GM12878 (cell line): ENCODE measurements at regions not wholly inside any gene's neighbourhood (a gene's known extent, or its start where the extent isn't known, plus 50 kb on each side); places are given as distances from the start of the nearest gene placed in this dataset.

Experiments used
- ATAC-seq: fragments of 200-7000 bp; cut with Tn5 transposase; 3 replicates; pipeline ENCODE4 v1.9.1; 2020; ENCODE audit warnings: mild to moderate bottlenecking, moderate library complexity
- BruUV-seq: library from RNA; stranded (reverse); fragments of 400-500 nt; replicated peaks from 2 replicates; lab custom pipeline; 2021; lab: Mats Ljungman, UMichigan
- CTCF ChIA-PET: fragments of 300-600 bp; sonication (Branson Sonifier 250); formaldehyde crosslinking; extraction: SDS; loops from one replicate; lab custom pipeline; 2021; ENCODE audit warnings: inconsistent platforms; lab: Yijun Ruan, JAX
- POLR2A ChIA-PET: fragments of 350-600 bp; formaldehyde crosslinking; extraction: SDS; loops from one replicate; lab custom pipeline; 2021; ENCODE audit warnings: inconsistent platforms; lab: Charles Lee
- RAD21 ChIA-PET: fragments of 300-600 bp; sonication (Branson Sonifier 250); formaldehyde crosslinking; loops from one replicate; lab custom pipeline; 2023; ENCODE audit warnings: antibody characterized with exemption; ENCODE audit not compliant: unreplicated experiment; lab: Charles Lee
- SMC1A ChIA-PET: fragments of 300-600 bp; sonication (Branson Sonifier 250); formaldehyde crosslinking; loops from one replicate; lab custom pipeline; 2023; ENCODE audit not compliant: unreplicated experiment, uncharacterized antibody; lab: Charles Lee
- DNase-seq: peaks from one replicate; pipeline ENCODE4 v3.0.0-alpha.2; 2011; ENCODE audit warnings: low read depth, low spot score
- FAIRE-seq: peaks from 3 replicates; lab custom pipeline; 2011; peaks lifted over from hg19 to GRCh38; lab: Jason Lieb, UNC
- H2AFZ ChIP-seq: 2 replicates; pipeline ENCODE4 v1.6.0; 2011; ENCODE audit warnings: low read depth, low read length, control low read depth; ENCODE audit not compliant: control insufficient read depth
- H3K27ac ChIP-seq: 2 replicates; pipeline ENCODE4 v1.5.1; 2011; ENCODE audit warnings: control low read depth; ENCODE audit not compliant: control insufficient read depth, insufficient read depth
- H3K27me3 ChIP-seq, 2 experiments: replicated peaks in 1 of 2; 2 replicates each; pipeline versions ENCODE4 v1.6.0 to v1.6.1; 2011; ENCODE audit warnings: low read length in 1 of 2; ENCODE audit not compliant: control insufficient read depth in 2 of 2, insufficient read depth in 2 of 2
- H3K36me3 ChIP-seq, 2 experiments: 2 replicates each; pipeline ENCODE4 v1.5.1; 2011; ENCODE audit warnings: low read length in 1 of 2; ENCODE audit not compliant: control insufficient read depth in 2 of 2, insufficient read depth in 2 of 2
- H3K4me1 ChIP-seq: 2 replicates; pipeline ENCODE4 v1.6.1; 2011; ENCODE audit warnings: mild to moderate bottlenecking, low read length, moderate library complexity, mixed read lengths; ENCODE audit not compliant: control insufficient read depth, insufficient read depth
- H3K4me2 ChIP-seq: 2 replicates; pipeline ENCODE4 v1.6.0; 2011; ENCODE audit warnings: control low read depth; ENCODE audit not compliant: control insufficient read depth, insufficient read depth
- H3K4me3 ChIP-seq: fragments of 200-600 bp; sonication (generic); 2 replicates; pipeline ENCODE4 v1.5.1; 2016
- H3K79me2 ChIP-seq: 2 replicates; pipeline ENCODE4 v1.6.0; 2011; ENCODE audit warnings: low read length; ENCODE audit not compliant: control insufficient read depth, insufficient read depth
- H3K9ac ChIP-seq: 2 replicates; pipeline ENCODE4 v1.8.0; 2011; ENCODE audit warnings: low read length, control low read depth, mixed read lengths; ENCODE audit not compliant: control insufficient read depth, insufficient read depth
- H3K9me3 ChIP-seq: replicated peaks from 3 replicates; pipeline ENCODE4 v1.5.1; 2011; ENCODE audit warnings: mild to moderate bottlenecking, low read length; ENCODE audit not compliant: control insufficient read depth, insufficient read depth
- H4K20me1 ChIP-seq: 2 replicates; pipeline ENCODE4 v1.6.0; 2011; ENCODE audit not compliant: control insufficient read depth, insufficient read depth
- BRCA1 ChIP-seq: IDR thresholded peaks from 2 replicates; pipeline ENCODE4 v1.6.1; 2011; ENCODE audit warnings: low read depth, low read length, improper control_type of control experiment
- CHD1 ChIP-seq: IDR thresholded peaks from 2 replicates; pipeline ENCODE4 v1.6.1; 2012; ENCODE audit warnings: low read depth, low read length, improper control_type of control experiment
- EP300 ChIP-seq, 2 experiments: fragments of 150-350 bp in 1 of 2; IDR thresholded peaks; 2 replicates each; pipeline ENCODE4 v1.6.1; 2011 to 2012; ENCODE audit warnings: low read depth in 2 of 2, low read length in 2 of 2, borderline replicate concordance in 1 of 2, improper control_type of control experiment in 1 of 2, inconsistent platforms in 1 of 2; ENCODE audit not compliant: control insufficient read depth in 1 of 2
- EZH2 ChIP-seq: IDR thresholded peaks from 2 replicates; pipeline ENCODE4 v1.6.1; 2012; ENCODE audit warnings: low read depth, mild to moderate bottlenecking, control low read depth, inconsistent platforms, low read length, borderline replicate concordance; ENCODE audit not compliant: control insufficient read depth
- GABPA ChIP-seq: IDR thresholded peaks from 2 replicates; pipeline ENCODE4 v1.6.1; 2014; ENCODE audit warnings: antibody characterized with exemption, low read depth, mild to moderate bottlenecking, inconsistent platforms
- IRF3 ChIP-seq: fragments of 450-650 bp; IDR thresholded peaks from 2 replicates; pipeline ENCODE4 v1.6.1; 2014; ENCODE audit warnings: mild to moderate bottlenecking
- KLF5 ChIP-seq: fragments of 450-650 bp; IDR thresholded peaks from 2 replicates; pipeline ENCODE4 v1.6.1; 2014; ENCODE audit warnings: mild to moderate bottlenecking; ENCODE audit not compliant: partially characterized antibody
- MYB ChIP-seq: fragments of 150-350 bp; IDR thresholded peaks from 2 replicates; pipeline ENCODE4 v1.6.1; 2014; ENCODE audit warnings: mild to moderate bottlenecking, low read depth, low read length, borderline replicate concordance
- NBN ChIP-seq: fragments of 450-650 bp; IDR thresholded peaks from 2 replicates; pipeline ENCODE4 v1.6.1; 2016
- RELA ChIP-seq: fragments of 450-650 bp; IDR thresholded peaks from 2 replicates; pipeline ENCODE4 v1.8.0; 2014; ENCODE audit warnings: borderline replicate concordance; ENCODE audit not compliant: partially characterized antibody
- TBL1XR1 ChIP-seq: IDR thresholded peaks from 2 replicates; pipeline ENCODE4 v1.6.1; 2012; ENCODE audit warnings: low read depth, low read length, improper control_type of control experiment
- TCF12 ChIP-seq: IDR thresholded peaks from 2 replicates; pipeline ENCODE4 v1.6.1; 2011; ENCODE audit warnings: low read depth, mild to moderate bottlenecking, low read length
- TCF3 ChIP-seq: IDR thresholded peaks from 2 replicates; pipeline ENCODE4 v1.6.1; 2012; ENCODE audit warnings: low read depth, mild to moderate bottlenecking, low read length, borderline replicate concordance; ENCODE audit not compliant: insufficient read depth
- WGBS: methylation state at CpG from one replicate; pipeline ENCODE4 v1.1.6; 2016; ENCODE audit warnings: low lambda C conversion rate; ENCODE audit not compliant: insufficient replicate concordance, insufficient coverage; ENCODE audit errors: missing lambda C conversion rate; 5-methylcytosine and 5-hydroxymethylcytosine counted together
- in situ Hi-C: fragments of 300-500 bp; cut with MboI; formaldehyde crosslinking; loops from 9 replicates; pipeline ENCODE4 v1.14.3; 2018; ENCODE audit warnings: mixed read lengths
- intact Hi-C: fragments of 100-400 bp; cut with micrococcal nuclease; formaldehyde crosslinking; loops from one replicate; pipeline ENCODE4 v1.14.2; 2022; ENCODE audit not compliant: unreplicated experiment
- TF ChIP-seq, protein P1 (sequence below): IDR thresholded peaks from 2 replicates; pipeline ENCODE4 v1.6.1; 2012; ENCODE audit warnings: low read length, inconsistent platforms
- TF ChIP-seq, protein P2 (sequence below): fragments of 450-650 bp; IDR thresholded peaks from 2 replicates; pipeline ENCODE4 v1.6.1; 2016; ENCODE audit warnings: mild to moderate bottlenecking
- TF ChIP-seq, protein P3 (sequence below): fragments of 150-350 bp; IDR thresholded peaks from 2 replicates; pipeline ENCODE4 v1.6.1; 2016; ENCODE audit warnings: low read depth, low read length

GRCh38 chr7:88540012-88540411 lies 219.5 kb upstream of the ZNF804B start (continued):
- no peak for TF ChIP-seq TCF3
- no peak for TF ChIP-seq EP300 (IDR thresholded peaks at IDR 0.05; ENCODE audit: borderline replicate concordance in 1 of 2, control insufficient read depth in 1 of 2, low read depth in 2 of 2, low read length in 2 of 2)
- no peak for TF ChIP-seq IRF3
- no peak for TF ChIP-seq NBN
- TF ChIP-seq, protein P1, sequence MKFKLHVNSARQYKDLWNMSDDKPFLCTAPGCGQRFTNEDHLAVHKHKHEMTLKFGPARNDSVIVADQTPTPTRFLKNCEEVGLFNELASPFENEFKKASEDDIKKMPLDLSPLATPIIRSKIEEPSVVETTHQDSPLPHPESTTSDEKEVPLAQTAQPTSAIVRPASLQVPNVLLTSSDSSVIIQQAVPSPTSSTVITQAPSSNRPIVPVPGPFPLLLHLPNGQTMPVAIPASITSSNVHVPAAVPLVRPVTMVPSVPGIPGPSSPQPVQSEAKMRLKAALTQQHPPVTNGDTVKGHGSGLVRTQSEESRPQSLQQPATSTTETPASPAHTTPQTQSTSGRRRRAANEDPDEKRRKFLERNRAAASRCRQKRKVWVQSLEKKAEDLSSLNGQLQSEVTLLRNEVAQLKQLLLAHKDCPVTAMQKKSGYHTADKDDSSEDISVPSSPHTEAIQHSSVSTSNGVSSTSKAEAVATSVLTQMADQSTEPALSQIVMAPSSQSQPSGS = no peak

GRCh38 chr7:88539518-88539917 lies 220.0 kb upstream of the ZNF804B start:
- H3K4me1 ChIP-seq = no peaks in the 10 kb centered on the region
- no peak overlapping the region for H3K4me3 ChIP-seq
- RAD21 ChIA-PET = interaction anchor here (0.8 kb wide), 1 partner anchor 296 kb away, joined by 3 read pairs; no protein-coding TSS in a partner anchor
- in situ Hi-C loops = no loop called here
- ATAC-seq (no peak), DNase-seq (no peak), FAIRE-seq (no peak)
- POLR2A ChIA-PET = no interaction called here
- no peaks in the 10 kb centered on the region for H3K27me3 ChIP-seq
- no TSS peak for BruUV-seq
- no peaks in the 10 kb centered on the region for H4K20me1 ChIP-seq
- WGBS = 95% methylated on average over 2 of the region's 2 CpGs
- SMC1A ChIA-PET = interaction anchor here (1.4 kb wide), 1 partner anchor 9 kb away, joined by 5 read pairs; no protein-coding TSS in a partner anchor
- no peak overlapping the region for H3K9ac ChIP-seq
- no peaks in the 10 kb centered on the region for H3K36me3 ChIP-seq
- intact Hi-C loops = no loop called here
- H2AFZ ChIP-seq = no peak overlapping the region
- no peaks in the 10 kb centered on the region for H3K9me3 ChIP-seq
- no peak overlapping the region for H3K27ac ChIP-seq
- CTCF ChIA-PET = interaction anchor here (0.9 kb wide), 1 partner anchor 296 kb away, joined by 3 read pairs; no protein-coding TSS in a partner anchor
- H3K4me2 ChIP-seq = no peak overlapping the region
- no peaks in the 10 kb centered on the region for H3K79me2 ChIP-seq
- TF ChIP-seq MYB (no peak), CHD1 (no peak), RELA (no peak), KLF5 (no peak), TBL1XR1 (no peak), EZH2 (no peak), TCF12 (no peak), GABPA (no peak), BRCA1 (no peak)
- TF ChIP-seq, protein P2, sequence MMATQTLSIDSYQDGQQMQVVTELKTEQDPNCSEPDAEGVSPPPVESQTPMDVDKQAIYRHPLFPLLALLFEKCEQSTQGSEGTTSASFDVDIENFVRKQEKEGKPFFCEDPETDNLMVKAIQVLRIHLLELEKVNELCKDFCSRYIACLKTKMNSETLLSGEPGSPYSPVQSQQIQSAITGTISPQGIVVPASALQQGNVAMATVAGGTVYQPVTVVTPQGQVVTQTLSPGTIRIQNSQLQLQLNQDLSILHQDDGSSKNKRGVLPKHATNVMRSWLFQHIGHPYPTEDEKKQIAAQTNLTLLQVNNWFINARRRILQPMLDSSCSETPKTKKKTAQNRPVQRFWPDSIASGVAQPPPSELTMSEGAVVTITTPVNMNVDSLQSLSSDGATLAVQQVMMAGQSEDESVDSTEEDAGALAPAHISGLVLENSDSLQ = no peak
- TF ChIP-seq, protein P3, sequence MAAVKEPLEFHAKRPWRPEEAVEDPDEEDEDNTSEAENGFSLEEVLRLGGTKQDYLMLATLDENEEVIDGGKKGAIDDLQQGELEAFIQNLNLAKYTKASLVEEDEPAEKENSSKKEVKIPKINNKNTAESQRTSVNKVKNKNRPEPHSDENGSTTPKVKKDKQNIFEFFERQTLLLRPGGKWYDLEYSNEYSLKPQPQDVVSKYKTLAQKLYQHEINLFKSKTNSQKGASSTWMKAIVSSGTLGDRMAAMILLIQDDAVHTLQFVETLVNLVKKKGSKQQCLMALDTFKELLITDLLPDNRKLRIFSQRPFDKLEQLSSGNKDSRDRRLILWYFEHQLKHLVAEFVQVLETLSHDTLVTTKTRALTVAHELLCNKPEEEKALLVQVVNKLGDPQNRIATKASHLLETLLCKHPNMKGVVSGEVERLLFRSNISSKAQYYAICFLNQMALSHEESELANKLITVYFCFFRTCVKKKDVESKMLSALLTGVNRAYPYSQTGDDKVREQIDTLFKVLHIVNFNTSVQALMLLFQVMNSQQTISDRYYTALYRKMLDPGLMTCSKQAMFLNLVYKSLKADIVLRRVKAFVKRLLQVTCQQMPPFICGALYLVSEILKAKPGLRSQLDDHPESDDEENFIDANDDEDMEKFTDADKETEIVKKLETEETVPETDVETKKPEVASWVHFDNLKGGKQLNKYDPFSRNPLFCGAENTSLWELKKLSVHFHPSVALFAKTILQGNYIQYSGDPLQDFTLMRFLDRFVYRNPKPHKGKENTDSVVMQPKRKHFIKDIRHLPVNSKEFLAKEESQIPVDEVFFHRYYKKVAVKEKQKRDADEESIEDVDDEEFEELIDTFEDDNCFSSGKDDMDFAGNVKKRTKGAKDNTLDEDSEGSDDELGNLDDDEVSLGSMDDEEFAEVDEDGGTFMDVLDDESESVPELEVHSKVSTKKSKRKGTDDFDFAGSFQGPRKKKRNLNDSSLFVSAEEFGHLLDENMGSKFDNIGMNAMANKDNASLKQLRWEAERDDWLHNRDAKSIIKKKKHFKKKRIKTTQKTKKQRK = no peak
